ENCODE measurements at regions not wholly inside any gene's neighbourhood (a gene's known extent, or its start where the extent isn't known, plus 50 kb on each side); places are given as distances from the start of the nearest gene placed in this dataset.
"Not testable (repeated sequence)": the region's sequence is repeated elsewhere in the genome, so short reads cannot be mapped to it uniquely, and the experiment has no call there.

DNA sequence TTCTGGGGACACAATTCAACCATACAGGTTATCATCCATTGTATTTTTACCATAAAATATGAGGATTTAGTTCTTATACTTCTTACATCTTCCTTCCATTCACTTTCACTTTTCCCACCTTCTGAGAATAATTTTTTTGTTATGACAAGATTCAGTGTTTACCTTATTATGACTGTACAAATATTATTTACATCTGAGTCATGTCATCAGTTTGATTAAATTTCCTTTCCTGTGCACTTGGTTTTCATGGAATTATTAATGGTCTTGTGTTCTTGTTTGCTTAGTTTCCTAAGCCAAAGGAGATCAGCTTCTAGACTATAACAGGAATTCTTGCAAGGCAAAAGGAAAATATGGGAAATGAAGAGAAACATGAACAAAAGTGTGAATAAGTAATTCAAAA is 366.5 kb downstream of the TMEM38B start:
- DNase-seq = no peak

DNA sequence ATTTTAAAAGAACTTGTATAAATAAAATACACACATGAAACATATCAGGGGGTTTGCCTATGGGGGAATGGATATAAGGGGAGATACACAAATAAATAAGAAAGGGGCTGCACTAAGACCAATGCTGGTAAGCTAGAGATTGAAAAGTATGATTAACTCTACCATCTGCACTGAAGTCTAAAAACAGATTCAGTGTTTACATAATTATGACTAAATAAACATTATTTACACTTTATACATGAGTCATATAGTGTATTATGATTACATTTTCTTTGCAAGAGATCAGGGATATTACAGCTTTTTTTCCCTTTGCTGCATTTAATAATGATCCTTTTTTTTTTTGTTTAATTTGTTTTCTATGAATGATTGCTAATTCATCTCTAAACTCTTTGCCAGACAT is 367.9 kb downstream of the TMEM38B start:
- no peak for DNase-seq

DNA sequence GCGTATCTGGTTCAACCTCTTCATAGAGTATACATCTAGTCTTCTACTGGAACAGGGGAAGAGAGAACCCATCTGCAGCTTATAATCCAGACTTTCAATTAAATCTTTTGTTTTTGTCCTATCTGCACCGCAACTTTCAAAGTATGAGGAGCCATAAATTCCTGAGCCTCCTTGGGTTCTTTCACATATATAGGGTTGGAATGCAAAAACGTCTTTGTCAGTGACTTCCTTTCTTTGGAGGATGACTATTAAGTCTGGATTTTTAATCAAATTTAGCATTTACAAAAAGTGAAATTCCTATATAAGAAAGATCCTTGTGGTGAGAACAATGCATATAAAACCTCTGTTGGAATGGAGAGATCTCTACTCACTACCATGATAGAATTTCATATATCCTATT is 370.8 kb downstream of the TMEM38B start:
- no peak for DNase-seq

DNA sequence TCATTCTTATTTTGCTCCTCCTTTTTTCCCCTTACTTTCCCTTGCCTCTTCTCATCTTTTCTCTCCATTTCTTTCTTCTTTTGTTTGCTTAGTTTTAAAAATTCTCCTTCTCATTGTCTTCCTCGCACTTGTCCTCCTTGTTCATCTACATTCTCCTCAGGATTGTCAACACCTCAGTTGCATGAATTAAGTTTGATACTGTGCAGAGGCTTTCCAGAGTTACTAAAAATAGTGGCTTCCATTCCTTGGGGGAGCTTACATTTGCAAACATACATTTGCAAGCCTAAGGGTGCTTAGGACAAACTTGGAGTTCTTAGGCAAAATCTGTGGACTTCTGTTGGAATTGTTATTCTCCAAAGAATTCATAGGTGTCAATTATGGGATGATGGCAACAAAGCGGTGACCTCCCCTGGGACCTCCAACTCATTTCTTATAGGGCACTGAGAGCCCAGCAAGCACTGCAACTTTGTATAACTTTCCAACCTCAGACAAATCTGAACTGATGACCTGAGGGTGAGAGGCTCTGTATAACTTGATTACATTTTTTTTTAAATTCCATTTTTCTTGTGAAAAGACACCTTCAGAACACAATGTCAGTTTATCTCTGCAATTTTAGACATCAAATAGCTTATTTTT is 371.4 kb downstream of the TMEM38B start:
- DNase-seq = no peak

DNA sequence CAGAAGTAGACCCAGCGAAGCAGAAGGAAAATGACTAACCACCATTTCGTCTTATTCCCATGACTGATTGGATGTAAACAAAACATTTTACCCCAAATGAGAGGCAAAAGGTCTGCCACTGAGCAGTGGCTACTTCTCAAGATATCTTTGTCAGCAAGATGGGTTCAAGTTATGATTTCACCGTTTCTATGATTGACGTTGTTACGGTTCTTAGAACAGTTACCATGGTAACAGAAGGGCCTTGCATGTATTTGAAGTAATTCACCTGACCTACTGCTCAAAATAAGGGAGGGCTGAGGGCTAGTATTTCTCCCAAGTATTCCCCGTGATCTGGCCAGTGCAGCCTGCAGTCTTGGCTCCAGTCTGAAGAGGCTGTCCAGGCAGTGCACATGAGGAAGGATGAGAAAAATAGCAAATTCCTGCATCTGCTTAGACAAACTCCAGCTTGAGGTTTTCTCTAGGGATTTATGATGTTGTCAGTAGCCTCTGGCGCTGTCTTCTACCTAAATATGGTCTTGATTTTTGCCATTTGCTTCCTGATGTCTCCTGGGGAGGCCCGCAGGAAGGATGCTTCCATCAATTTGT is 372.7 kb downstream of the TMEM38B start:
- DNase-seq = no peak

DNA sequence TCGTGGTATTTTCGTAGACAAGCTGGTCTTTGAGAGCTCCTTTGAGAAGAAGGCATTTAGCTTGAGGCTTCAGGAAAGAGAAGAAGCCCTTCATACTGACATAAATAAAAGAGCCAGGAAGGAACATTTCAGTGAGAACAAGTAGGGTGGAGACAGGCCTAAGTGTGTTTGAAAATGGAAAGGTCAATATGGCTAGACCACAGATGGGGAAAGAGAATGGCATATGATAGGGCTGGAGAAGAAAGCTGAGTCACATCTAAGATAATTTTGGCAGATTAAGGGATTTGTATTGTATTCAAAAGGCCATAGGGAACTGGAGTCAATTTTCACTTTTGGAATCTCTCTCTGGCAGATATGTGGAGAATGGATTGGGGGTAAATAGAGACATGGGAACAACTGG is 374.9 kb downstream of the TMEM38B start:
- DNase-seq = no peak

DNA sequence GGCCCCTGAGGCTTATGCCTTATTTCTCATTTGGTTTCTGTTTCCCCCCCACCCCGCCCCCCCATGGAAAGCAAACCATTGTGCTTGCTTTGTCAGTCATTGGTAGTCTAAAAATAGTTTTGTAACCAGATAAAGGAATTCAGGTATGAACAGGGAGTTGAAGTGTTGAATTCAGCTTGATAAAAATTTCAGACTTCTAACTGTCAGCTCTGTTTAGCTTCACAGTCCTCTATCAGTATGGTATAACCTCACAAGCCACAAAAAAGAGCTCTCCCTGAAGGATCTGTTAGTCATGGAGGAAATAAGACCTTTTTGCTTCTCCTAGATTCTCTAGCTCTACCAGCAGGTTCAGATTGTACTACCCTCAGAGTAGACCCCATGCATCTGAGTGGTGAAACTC is 378.1 kb downstream of the TMEM38B start:
- DNase-seq = no peak

DNA sequence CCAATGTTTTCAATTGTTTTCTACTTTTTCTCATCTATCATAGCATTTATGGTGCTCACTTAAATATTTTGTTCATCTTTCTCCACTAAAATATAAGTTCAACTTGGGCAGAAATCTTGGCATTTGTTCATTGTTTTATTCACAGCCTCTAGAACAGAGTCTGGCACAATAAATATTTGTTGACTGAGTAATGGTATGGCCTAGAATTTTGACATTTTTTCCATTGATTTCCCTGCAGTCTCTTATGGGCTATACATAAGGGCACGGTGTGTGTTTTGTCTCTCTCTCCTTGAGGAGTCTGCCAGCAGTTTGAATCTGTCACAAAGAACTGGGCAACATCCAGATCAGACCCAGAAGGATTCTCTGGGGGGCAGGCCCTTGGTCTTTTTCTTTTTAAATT is 379.7 kb downstream of the TMEM38B start:
- DNase-seq = no peak

DNA sequence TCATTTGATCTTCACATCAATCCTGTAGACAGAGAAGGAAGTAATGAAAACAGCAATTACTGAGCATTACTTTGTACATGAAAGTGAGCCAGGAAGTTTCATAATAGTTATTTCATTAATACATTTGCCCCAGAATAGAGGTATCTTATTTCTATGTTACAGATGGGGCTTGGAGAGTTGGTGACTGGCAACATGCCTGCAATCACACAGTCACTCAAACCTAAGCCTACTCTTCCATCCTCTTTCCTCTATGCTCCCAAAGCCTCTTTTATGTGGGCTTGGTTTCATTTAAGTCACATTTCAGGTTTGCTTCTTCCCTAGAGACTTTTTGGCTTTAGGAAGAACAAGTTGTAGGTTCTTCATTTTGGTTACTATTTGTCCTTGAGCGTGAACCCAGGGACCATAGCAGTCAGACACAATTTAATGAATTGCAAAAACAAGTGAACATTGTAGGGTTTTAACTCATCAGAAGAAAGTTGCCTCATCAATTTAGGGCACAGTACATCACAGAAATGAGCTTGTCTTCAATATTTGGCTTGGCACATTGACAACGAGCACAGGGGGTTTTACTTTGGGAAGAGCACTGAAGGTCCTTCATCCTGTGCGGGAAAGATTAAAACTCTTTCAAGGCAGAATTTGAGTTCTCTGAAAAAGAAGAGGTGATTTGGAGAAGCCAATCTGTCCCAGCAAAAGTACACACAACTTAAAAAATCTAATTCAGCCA is 381.1 kb downstream of the TMEM38B start:
- no peak for DNase-seq

DNA sequence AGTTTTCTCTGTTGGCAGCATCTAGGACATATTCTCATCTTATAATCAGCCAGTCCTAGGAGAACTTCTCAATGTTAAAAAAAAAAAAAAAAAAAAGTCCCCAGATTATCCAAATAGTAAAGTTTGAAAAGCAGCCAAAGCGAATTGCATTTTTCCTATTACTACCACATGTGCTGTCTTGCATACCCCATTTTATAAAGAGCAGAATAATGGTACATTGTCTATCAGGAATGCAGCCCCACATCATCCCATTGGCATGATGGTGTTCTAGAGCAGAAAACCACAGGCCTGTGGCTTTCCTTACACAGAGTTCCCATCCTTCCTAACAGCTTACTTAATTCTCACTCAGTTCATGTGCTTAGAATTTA is 381.6 kb downstream of the TMEM38B start:
- DNase-seq = no peak

DNA sequence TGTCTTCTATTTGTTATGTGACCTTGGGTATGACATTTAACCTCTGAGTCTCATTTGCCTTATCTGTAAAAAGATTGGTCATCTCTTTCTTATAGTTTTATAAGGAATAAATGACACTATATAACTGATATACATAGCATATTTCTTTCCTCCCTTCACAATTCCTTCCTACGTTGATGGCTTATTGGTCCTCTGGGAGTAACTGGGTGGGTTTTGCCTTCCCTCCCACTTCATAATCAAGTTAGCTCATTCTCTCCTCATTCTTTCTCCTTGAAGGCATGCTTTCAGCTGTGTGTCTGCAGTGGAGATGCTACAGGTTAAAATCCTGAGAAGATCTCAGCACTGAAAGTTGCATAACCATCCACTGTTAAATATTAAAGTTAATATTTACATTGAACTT is 382.4 kb downstream of the TMEM38B start:
- DNase-seq = no peak

DNA sequence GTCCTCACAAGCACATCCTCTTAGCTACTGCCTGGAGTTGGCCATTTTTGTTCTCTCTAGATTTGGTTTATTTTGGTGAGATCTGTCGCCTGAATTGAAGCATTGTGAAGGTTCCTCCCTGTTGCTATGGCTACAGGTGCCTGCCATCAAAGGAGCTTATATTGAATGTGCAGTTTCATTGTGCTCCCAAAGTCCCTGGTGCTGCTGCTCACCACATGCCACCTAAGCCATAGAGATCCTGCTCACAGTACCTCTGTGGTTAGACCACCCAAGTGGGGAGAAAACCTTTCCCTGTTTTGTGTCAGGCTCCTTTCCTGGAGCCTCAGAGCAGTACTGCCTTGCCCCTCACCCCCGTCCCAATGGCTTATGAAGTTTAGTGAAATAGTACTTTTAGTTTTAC is 383.4 kb downstream of the TMEM38B start:
- DNase-seq = no peak

DNA sequence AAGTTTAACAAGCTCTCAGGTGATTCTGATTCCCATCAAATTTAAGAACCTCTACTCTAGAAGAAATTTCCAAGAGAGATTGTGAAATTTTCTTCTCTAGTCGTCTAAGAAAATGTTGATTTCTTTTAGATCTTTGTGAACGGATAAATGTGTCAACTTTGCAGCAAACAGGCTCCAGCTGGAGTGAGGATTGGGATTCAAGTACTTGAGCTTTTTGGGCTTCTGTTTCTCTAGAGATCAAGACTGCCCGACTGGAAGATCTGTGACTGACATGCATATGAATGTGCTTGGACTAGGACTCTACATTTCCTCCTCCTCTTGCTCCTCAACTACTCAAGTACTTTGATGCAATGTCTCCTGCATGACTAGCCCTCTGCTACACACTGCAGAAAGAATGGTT is 388.3 kb downstream of the TMEM38B start:
- DNase-seq = no peak

DNA sequence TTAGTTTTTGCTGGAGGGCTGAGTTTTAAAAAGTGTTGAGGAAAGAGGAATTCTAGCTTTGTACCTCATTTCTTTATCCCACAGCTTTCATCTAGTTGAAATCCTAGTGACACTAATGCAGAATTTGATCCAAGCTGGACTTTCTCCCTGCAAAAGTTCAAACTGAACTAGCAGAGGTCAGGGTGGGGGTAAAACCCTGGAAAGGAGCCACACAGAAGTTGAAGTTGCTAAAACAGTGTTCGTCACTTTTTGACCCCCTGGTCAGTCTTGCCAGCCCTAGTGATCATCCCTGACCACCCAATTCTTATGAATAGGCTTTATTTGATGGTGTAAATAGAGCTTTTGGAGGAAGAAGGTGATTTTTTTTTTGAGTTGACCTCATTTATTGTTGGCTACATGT is 390.4 kb downstream of the TMEM38B start:
- no peak for DNase-seq

DNA sequence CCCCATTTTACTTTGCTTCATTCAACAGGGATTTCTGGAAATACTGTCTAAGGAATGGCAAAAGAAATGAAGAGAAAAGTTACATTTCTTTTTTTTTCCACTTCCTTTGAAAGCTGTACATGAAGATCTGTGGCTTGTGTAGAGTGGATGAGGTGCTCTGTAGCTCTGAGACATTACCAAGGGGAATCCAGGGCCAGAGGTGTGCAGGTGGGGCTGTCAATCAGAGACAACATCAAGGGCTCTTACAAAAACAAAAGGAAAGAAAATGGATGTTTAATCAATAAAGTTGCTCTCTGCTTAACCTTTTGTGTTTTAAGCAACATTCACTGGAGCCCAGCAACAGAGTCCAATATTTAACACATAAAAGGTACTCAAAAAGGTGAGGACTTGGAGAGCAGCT is 391.1 kb downstream of the TMEM38B start:
- no peak for DNase-seq

DNA sequence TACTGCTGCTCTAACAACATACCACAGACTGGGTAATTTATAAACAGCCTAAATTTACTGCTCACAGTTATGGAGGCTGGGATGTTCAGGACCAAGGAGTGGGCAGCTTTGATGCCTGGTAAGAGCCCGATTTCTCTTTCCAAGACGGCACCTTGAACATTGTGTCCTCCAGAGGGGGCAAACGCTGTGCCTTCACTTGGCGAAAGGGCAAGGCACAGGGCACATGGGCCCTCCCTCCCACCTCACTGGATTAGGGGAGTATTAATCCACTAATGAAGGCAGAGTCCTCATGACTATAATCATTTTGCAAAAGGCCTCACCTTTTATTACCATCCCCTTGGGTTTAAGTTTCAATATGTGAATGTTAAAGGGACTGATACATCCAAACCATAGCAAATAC is 397.7 kb downstream of the TMEM38B start:
- no peak for DNase-seq

DNA sequence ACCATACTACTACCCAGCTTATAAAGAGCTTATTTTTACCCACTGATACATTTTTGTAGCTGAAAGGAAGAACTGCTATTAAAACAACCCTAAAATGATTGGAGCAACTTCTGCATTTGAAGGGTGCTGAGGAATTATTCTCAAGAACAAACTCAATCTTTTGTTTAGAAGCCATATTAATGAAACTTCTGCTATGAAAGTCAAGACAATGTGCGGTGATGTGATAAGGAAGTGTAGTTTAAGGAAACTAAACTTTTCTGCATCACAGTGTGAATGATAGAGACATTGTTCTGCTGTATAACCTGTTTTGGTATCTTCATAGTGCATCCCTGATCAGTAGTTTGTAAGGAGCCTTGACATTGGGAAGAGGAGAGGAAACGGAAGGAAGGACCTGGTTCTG is 408.5 kb downstream of the TMEM38B start:
- DNase-seq = no peak

DNA sequence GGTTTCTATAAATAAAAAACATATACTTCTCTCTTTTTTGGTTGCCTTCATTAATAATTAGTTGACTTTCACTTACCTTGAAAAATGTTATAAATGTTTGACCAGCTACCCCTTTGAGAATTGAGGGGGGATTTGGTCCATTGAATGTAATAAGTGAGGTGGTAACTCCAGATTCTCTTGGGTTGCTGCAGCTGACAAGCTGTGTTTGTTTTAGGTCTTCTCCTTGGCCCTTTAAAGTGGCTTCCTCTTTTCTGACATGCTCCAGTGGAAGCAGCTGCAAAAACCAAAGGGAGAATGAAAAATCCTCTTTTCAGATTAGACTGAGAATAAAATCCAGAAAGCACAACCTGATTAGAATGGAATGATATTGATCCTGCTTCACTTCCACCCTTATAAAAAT is 410.5 kb downstream of the TMEM38B start:
- DNase-seq = no peak

DNA sequence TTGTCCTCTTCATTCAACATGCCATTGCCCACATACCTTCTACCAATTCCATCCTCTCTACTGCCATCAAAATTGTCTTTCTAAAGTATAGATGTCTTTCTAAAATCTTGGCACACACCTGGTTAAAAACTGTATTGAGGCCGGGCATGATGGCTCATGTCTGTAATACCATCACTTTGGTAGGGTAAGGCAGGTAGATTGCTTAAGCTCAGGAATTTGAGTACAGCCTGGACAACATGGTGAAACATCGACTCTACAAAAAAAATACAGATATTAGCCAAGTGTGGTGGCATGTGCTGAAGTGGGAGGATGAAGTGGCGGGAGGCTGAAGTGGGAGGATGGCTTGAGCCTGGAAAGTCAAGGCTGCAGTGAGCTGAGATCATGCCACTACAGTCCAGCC is 412.1 kb downstream of the TMEM38B start:
- no peak for DNase-seq

DNA sequence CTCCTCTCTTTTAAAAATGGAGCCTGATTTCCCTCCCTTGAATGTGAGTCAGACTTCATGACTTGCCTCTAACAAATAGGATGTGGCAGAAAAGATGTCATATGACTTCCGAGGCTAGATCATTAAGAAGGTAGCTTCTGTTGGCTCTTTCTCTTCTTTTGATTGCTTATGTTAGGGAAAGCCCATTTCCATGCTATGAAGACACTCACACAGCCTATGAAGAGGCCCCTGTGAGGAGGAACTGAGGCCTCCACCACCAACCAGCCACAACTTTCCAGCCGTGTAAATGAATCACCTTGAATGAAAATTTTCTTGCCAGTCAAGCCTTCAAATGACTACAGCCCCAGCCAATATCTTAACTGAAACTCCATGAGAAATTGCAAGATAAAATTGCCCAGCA is 413.4 kb downstream of the TMEM38B start:
- no peak for DNase-seq

DNA sequence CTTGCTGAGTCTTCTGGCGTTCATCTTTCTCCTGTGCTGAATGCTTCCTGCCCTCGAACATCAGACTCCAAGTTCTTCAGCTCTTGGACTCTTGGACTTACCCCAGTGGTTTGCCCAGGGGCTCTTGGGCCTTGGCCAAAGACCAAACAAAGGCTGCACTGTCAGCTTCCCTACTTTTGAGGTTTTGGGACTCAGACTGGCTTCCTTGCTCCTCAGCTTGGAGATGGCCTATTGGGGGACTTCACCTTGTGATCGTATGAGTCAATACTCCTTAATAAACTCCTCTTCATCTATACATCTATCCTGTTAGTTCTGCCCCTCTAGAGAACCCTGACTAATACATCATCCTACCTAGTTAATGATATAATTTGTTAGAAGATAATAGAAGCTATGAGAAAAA is 415.4 kb downstream of the TMEM38B start:
- DNase-seq = not testable (repeated sequence)

DNA sequence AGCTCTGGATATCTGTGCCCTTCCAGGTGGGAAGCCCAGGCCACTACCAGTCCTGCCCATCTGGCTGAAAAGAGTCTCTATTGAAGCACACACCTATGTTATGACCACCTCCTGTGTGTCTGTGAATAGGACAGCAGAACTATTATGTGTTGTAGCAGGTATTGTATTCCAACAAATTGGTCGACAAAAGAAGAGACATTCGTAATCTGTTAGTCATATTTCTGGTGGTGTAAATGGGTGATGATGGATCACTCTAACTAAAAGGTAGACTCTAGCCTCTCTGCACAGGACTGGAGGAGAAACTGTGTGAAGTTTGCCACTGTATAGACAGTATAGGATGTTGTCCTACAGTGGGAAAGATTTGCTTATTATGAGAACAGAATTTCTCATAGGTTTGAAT is 416.1 kb downstream of the TMEM38B start:
- DNase-seq = peak; percentile 36

DNA sequence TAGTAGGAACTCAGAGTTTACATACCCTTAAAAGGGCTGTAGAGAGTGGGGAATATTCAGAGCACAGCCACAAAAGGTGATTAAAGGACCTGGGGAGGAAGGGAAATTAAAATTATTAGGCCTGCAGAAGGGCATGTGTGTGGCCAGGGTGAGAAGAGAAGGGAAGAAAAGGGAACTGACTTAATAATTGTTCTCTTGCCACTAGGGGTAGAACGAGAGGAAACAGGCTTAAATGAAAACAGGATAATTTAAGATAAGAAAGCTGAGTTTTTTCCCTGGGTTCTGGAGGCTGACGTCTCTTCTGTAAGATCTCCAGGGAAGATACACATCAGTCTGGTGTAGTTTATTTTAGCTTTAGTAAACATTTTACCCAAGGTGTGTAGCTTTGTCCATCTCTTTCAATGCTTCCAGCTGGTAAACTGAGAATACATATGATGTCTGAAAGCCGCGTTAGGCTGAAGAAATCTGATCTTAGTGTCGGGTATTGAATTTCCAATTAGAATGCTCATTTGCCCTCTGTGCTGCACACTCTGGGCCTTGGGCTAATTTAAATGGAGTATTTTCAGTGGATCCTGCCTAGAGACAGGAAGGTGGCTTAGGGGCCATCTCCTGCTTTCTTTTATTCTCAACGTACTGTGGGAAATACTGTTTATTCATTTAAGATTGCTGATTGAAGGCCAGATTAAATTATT is 416.8 kb downstream of the TMEM38B start:
- DNase-seq = peak; percentile 41

DNA sequence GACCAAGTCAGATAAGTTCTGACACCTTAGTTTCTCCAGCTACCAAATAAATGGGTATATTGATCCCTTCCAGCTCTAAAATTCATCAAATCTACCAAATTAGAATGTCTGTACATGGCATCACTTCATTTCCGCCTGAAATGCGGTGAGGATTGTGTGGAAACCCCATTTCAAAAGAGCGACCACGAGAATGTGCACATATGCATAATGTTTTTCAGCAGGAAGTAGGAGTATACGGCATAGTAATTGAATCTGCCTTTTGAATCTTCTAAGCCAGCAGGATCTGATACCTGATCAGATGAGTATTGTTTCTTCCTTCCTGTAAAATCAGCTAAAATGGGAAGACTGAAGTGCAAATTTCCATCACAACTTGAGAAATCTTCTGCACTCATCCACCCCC is 418.6 kb downstream of the TMEM38B start:
- DNase-seq = no peak
